DMS114 treated with DMSO at 0.1 percent for 48 hours (cell line): ENCODE measurements at regions not wholly inside any gene's neighbourhood (a gene's known extent, or its start where the extent isn't known, plus 50 kb on each side); places are given as distances from the start of the nearest gene placed in this dataset.

Experiments
- DNase-seq: peaks from one replicate; lab custom pipeline; 2025; ENCODE audit not compliant: unreplicated experiment; lab: John Stamatoyannopoulos, UW

DNA sequence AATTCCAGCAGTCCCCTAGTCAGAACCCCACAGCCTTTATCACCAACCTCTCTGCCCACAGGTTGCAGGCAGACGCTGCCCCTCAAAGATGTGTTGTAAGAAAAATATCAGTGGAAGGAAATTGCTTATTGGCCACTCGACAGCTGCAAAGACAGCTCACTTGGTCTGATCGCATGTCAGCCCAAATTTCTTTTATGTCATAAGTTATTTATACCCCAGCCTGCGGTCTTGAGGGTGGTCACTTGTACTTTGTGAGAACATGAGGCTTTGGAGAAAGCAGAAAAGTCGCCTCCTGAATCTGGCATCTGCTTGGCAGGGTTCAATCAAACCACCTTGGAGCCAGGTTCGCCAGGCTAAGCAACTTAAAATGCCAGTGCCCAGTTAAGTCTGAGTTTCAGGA, 236.5 kb upstream of the CDH4 start:
- no peak for DNase-seq

DNA sequence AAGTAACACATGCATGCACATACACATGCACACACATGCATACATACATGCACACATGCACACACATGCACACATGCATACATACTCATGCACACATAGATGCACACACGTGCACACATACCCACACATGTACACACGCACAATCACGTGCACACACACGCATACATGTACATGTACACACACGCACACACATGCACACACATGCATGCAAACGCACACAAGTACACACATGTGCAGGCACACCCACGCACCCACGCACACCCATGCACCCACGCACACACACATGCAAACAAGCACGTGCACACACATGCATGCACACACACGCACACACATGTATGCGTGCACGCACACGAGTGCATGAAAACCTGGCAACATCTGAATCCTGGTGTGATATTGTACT, 232.7 kb upstream of the CDH4 start:
- no peak for DNase-seq

DNA sequence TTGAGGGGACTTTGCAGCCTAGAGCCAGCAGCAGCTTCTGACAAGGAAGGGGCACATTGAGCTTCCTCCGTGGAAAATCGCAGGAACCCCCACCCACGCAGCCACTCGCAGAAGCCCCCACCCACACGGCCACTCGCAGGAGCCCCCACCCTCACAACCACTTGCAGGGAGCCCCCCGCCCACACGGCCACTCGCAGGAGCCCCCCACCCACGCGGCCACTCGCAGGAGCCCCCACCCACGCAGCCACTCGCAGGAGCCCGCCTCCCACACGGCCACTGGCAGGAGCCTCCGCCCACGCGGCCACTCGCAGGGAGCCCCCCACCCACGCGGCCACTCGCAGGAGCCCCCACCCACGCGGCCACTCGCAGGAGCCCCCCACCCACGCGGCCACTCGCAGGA, 228.4 kb upstream of the CDH4 start:
- no peak for DNase-seq

GRCh38 chr20:61024390-61024789, 227.7 kb upstream of the CDH4 start:
- no peak for DNase-seq

- DNase-seq = no peak
Observed at GRCh38 chr20:61025536-61025935, 226.5 kb upstream of the CDH4 start.

DNA sequence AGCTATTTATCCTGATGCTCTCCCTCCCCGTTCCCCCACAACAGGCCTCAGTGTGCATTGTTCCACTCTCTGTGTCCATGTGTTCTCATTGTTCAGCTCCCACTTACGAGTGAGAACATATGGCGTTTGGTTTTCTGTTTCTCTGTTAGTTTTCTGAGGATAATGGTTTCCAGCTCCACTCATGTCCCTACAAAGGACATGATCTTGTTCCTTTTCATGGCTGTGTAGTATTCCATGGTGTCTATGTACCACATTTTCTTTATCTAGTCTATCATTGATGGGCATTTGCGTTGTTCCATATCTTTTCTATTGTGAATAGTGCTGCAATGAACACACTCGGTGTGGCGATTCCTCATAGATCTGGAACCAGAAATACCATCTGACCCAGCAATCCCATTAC, 225.9 kb upstream of the CDH4 start:
- no peak for DNase-seq

DNA sequence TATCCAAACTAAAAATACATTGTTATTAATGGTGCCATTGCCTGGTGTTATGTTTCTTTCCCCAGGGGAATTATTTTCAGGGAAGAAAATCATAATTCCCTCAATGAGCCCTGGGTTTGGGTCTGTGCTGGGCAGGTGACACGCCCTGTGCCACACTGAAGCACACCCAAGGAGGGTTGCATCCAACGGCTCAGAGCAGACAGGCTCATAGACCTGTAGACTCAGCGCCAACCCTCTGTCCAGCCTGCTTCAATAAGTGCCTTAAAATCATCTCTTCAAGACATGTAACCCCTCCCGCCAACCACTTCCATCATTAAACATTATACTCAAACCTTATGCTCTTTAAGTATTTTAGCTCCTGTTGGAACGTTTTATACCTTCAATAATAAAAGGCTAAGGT, 225.3 kb upstream of the CDH4 start:
- DNase-seq = no peak

DNA sequence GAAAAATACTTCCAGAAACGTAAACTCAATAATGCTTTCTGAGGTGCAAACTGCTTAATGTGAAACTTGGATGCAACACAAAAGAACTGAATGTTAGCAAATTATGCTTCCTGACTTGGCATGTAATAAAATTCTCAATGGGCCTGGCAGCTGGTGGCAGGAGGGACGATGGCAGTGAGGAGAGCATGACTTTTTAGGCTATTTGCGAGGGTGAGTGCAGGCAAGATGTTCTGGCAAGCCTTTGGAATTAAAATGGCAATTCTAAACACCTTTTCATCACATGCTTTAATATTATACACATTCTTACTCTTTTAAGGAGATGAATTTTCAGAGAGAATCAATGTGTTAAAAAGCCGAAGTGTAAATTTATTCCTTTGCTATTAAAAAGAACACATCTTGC, 224.8 kb upstream of the CDH4 start:
- no peak for DNase-seq

GRCh38 chr20:61030130-61030529, 221.9 kb upstream of the CDH4 start:
- no peak for DNase-seq

- DNase-seq = no peak
Observed at GRCh38 chr20:61031101-61031830, 220.8 kb upstream of the CDH4 start.

GRCh38 chr20:61037498-61037897, 214.6 kb upstream of the CDH4 start:
- DNase-seq = no peak

GRCh38 chr20:61041481-61041880, 210.6 kb upstream of the CDH4 start:
- DNase-seq = no peak

- DNase-seq = no peak
Observed at GRCh38 chr20:61042506-61043385, 209.3 kb upstream of the CDH4 start.

DNA sequence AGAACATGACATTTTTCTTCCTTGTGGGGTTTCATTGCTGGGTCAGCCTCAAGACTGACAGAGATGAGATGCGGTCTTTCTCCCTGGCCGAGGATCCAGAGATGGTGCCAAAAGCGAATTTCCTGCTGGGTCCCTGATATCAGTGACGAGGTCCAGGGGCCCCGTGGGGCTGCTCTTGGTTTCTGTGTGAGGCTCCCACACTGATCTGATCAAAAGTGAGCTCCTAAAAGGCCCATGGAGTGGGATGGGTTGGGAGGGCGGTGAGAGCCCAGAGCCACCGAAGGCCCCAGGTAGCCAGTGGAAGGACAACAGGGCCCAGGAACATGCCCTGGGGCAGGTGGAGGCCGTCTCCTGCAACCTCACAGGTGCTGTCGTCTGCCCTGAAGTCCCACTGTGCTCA, 208.4 kb upstream of the CDH4 start:
- no peak for DNase-seq

GRCh38 chr20:61044499-61044898, 207.6 kb upstream of the CDH4 start:
- no peak for DNase-seq

- DNase-seq = no peak
Observed at GRCh38 chr20:61045091-61045490, 207.0 kb upstream of the CDH4 start.

GRCh38 chr20:61045876-61046585, 206.0 kb upstream of the CDH4 start:
- no peak for DNase-seq

GRCh38 chr20:61046721-61047351, 205.2 kb upstream of the CDH4 start:
- DNase-seq = no peak

GRCh38 chr20:61047515-61047914, 204.5 kb upstream of the CDH4 start:
- no peak for DNase-seq

- DNase-seq = no peak
Observed at GRCh38 chr20:61048302-61048701, 203.8 kb upstream of the CDH4 start.

GRCh38 chr20:61049684-61050083, 202.4 kb upstream of the CDH4 start:
- DNase-seq = no peak
